Karpas-422 (cell line): ENCODE measurements at regions not wholly inside any gene's neighbourhood (a gene's known extent, or its start where the extent isn't known, plus 50 kb on each side); places are given as distances from the start of the nearest gene placed in this dataset.
"Not testable (repeated sequence)": the region's sequence is repeated elsewhere in the genome, so short reads cannot be mapped to it uniquely, and the experiment has no call there.

ENCODE experiments used
- DNase-seq: peaks from one replicate; pipeline ENCODE4 v3.0.0-alpha.2; 2015
- H2AFZ ChIP-seq: fragments of 200-600 bp; sonication (generic); 2 replicates; pipeline ENCODE4 v1.6.1; 2014; ENCODE audit warnings: antibody characterized with exemption, low read length, mixed read lengths
- H3K27ac ChIP-seq: fragments of 200-600 bp; sonication (generic); 2 replicates; pipeline ENCODE4 v1.5.1; 2014; ENCODE audit warnings: mild to moderate bottlenecking, low read length, moderate library complexity
- H3K27me3 ChIP-seq: fragments of 200-600 bp; sonication (generic); 2 replicates; pipeline ENCODE4 v1.6.1; 2014; ENCODE audit warnings: low read length, mixed read lengths
- H3K36me3 ChIP-seq: fragments of 200-600 bp; sonication (generic); 2 replicates; pipeline ENCODE4 v1.6.1; 2014; ENCODE audit warnings: low read length, mixed read lengths; ENCODE audit not compliant: insufficient read depth
- H3K4me1 ChIP-seq: fragments of 200-600 bp; sonication (generic); 2 replicates; pipeline ENCODE4 v1.6.1; 2014; ENCODE audit warnings: mild to moderate bottlenecking, low read length, mixed read lengths
- H3K4me2 ChIP-seq: fragments of 200-600 bp; sonication (generic); 2 replicates; pipeline ENCODE4 v1.6.1; 2014; ENCODE audit warnings: low read length, low read depth, mild to moderate bottlenecking; ENCODE audit not compliant: poor library complexity, severe bottlenecking
- H3K4me3 ChIP-seq: fragments of 200-600 bp; sonication (generic); 2 replicates; pipeline ENCODE4 v1.5.1; 2014; ENCODE audit warnings: mild to moderate bottlenecking, antibody characterized with exemption, low read length, mixed read lengths
- H3K79me2 ChIP-seq: fragments of 200-600 bp; sonication (generic); 2 replicates; pipeline ENCODE4 v1.6.1; 2014; ENCODE audit warnings: mild to moderate bottlenecking, low read length, mixed read lengths
- H3K9ac ChIP-seq: fragments of 200-600 bp; sonication (generic); 2 replicates; pipeline ENCODE4 v1.6.0; 2014; ENCODE audit warnings: low read length
- H3K9me2 ChIP-seq: fragments of 200-600 bp; sonication (generic), shearing (Covaris generic); replicated peaks from 2 replicates; pipeline ENCODE4 v1.6.0; 2014; ENCODE audit warnings: mild to moderate bottlenecking, low read length, moderate library complexity; ENCODE audit not compliant: insufficient read depth
- H3K9me3 ChIP-seq: fragments of 300-700, 200-600 bp; sonication (generic); 2 replicates; pipeline ENCODE4 v1.6.1; 2014; ENCODE audit warnings: low read length, mixed read lengths
- H4K20me1 ChIP-seq: fragments of 200-600 bp; sonication (generic); 2 replicates; pipeline ENCODE4 v1.6.1; 2014; ENCODE audit warnings: mild to moderate bottlenecking, antibody characterized with exemption, low read length, low read depth; ENCODE audit not compliant: insufficient read depth

GRCh38 chr4:38330321-38330720 is 333.7 kb upstream of the KLF3 start:
- Histone ChIP-seq H3K9me2 (no peaks in the 10 kb centered on the region), H3K79me2 (no peaks in the 10 kb centered on the region), H3K4me2 (no peak overlapping the region), H3K9ac (no peak overlapping the region), H3K27me3 (no peaks in the 10 kb centered on the region), H3K4me1 (peaks cover 5% of the 10 kb centered on the region; the same call in 1 of the 2 replicates), H2AFZ (no peak overlapping the region), H3K36me3 (no peaks in the 10 kb centered on the region), H3K27ac (no peak overlapping the region), H3K9me3 (no peaks in the 10 kb centered on the region), H4K20me1 (no peaks in the 10 kb centered on the region), H3K4me3 (no peak overlapping the region)
- no peak for DNase-seq

GRCh38 chr4:38330936-38331335 is 333.1 kb upstream of the KLF3 start:
- no peaks in the 10 kb centered on the region for H3K36me3 ChIP-seq
- H3K27me3 ChIP-seq: no peaks in the 10 kb centered on the region
- H3K27ac ChIP-seq: no peak overlapping the region
- H2AFZ ChIP-seq: no peak overlapping the region
- H3K9me2 ChIP-seq: no peaks in the 10 kb centered on the region
- H3K9me3 ChIP-seq: no peaks in the 10 kb centered on the region
- H3K4me3 ChIP-seq: no peak overlapping the region
- no peak overlapping the region for H3K9ac ChIP-seq
- H3K4me1 ChIP-seq: peaks cover 5% of the 10 kb centered on the region; the same call in 1 of the 2 replicates
- DNase-seq: no peak
- no peaks in the 10 kb centered on the region for H3K79me2 ChIP-seq
- H3K4me2 ChIP-seq: no peak overlapping the region
- no peaks in the 10 kb centered on the region for H4K20me1 ChIP-seq

- H3K79me2 ChIP-seq: no peaks in the 10 kb centered on the region
- DNase-seq: no peak
- H3K9ac ChIP-seq: no peak overlapping the region
- H3K9me3 ChIP-seq: no peaks in the 10 kb centered on the region
- H4K20me1 ChIP-seq: no peaks in the 10 kb centered on the region
- no peaks in the 10 kb centered on the region for H3K36me3 ChIP-seq
- H3K27ac ChIP-seq: no peak overlapping the region
- no peaks in the 10 kb centered on the region for H3K27me3 ChIP-seq
- H3K9me2 ChIP-seq: no peaks in the 10 kb centered on the region
- H3K4me1 ChIP-seq: peaks cover 5% of the 10 kb centered on the region; the same call in 1 of the 2 replicates
- H3K4me2 ChIP-seq: no peak overlapping the region
- H2AFZ ChIP-seq: no peak overlapping the region
- H3K4me3 ChIP-seq: no peak overlapping the region
Measured at GRCh38 chr4:38332699-38333098, 331.3 kb upstream of the KLF3 start.

- Histone ChIP-seq H4K20me1 (no peaks in the 10 kb centered on the region), H3K4me2 (no peak overlapping the region), H3K4me3 (no peak overlapping the region), H2AFZ (no peak overlapping the region), H3K79me2 (no peaks in the 10 kb centered on the region), H3K4me1 (peaks cover 3% of the 10 kb centered on the region; the same call in 1 of the 2 replicates), H3K27me3 (no peaks in the 10 kb centered on the region), H3K9me2 (no peaks in the 10 kb centered on the region), H3K27ac (no peak overlapping the region), H3K36me3 (no peaks in the 10 kb centered on the region), H3K9ac (no peak overlapping the region), H3K9me3 (no peaks in the 10 kb centered on the region)
- no peak for DNase-seq
Measured at GRCh38 chr4:38333219-38333618, 330.8 kb upstream of the KLF3 start.

- no peak overlapping the region for H3K4me3 ChIP-seq
- no peak overlapping the region for H3K4me2 ChIP-seq
- no peak for DNase-seq
- no peak overlapping the region for H3K27ac ChIP-seq
- no peak overlapping the region for H2AFZ ChIP-seq
- H3K4me1 ChIP-seq: no peaks in the 10 kb centered on the region
- no peaks in the 10 kb centered on the region for H3K27me3 ChIP-seq
- no peaks in the 10 kb centered on the region for H3K9me2 ChIP-seq
- no peaks in the 10 kb centered on the region for H3K36me3 ChIP-seq
- H3K79me2 ChIP-seq: no peaks in the 10 kb centered on the region
- no peaks in the 10 kb centered on the region for H3K9me3 ChIP-seq
- no peak overlapping the region for H3K9ac ChIP-seq
- H4K20me1 ChIP-seq: no peaks in the 10 kb centered on the region
Measured at GRCh38 chr4:38334791-38335190, 329.2 kb upstream of the KLF3 start.

- H3K27ac ChIP-seq, H3K9me2 ChIP-seq, H3K4me1 ChIP-seq, H2AFZ ChIP-seq, H3K4me2 ChIP-seq, DNase-seq, H3K9ac ChIP-seq, H3K36me3 ChIP-seq, H3K79me2 ChIP-seq, H3K9me3 ChIP-seq, H3K27me3 ChIP-seq, H4K20me1 ChIP-seq, H3K4me3 ChIP-seq: not testable (repeated sequence)
Measured at GRCh38 chr4:38338939-38339338, 325.1 kb upstream of the KLF3 start.

GRCh38 chr4:38343608-38344007 is 320.4 kb upstream of the KLF3 start:
- Histone ChIP-seq H3K9ac (no peak overlapping the region), H3K36me3 (no peaks in the 10 kb centered on the region), H3K4me3 (no peak overlapping the region), H3K9me2 (no peaks in the 10 kb centered on the region), H3K79me2 (no peaks in the 10 kb centered on the region), H3K27ac (no peak overlapping the region), H3K9me3 (no peaks in the 10 kb centered on the region), H3K27me3 (no peaks in the 10 kb centered on the region), H3K4me2 (no peak overlapping the region), H4K20me1 (no peaks in the 10 kb centered on the region), H2AFZ (no peak overlapping the region), H3K4me1 (no peaks in the 10 kb centered on the region)
- no peak for DNase-seq

GRCh38 chr4:38344929-38345328 is 319.1 kb upstream of the KLF3 start:
- H3K9me2 ChIP-seq: no peaks in the 10 kb centered on the region
- H3K27me3 ChIP-seq: no peaks in the 10 kb centered on the region
- H3K9ac ChIP-seq: no peak overlapping the region
- H3K9me3 ChIP-seq: no peaks in the 10 kb centered on the region
- H3K36me3 ChIP-seq: no peaks in the 10 kb centered on the region
- H3K4me3 ChIP-seq: no peak overlapping the region
- H3K79me2 ChIP-seq: no peaks in the 10 kb centered on the region
- no peak for DNase-seq
- H3K4me1 ChIP-seq: no peaks in the 10 kb centered on the region
- no peaks in the 10 kb centered on the region for H4K20me1 ChIP-seq
- H3K27ac ChIP-seq: no peak overlapping the region
- no peak overlapping the region for H3K4me2 ChIP-seq
- H2AFZ ChIP-seq: no peak overlapping the region

- Histone ChIP-seq H4K20me1 (no peaks in the 10 kb centered on the region), H3K9me2 (no peaks in the 10 kb centered on the region), H3K4me2 (no peak overlapping the region), H3K9me3 (no peaks in the 10 kb centered on the region), H3K9ac (no peak overlapping the region), H3K27ac (no peak overlapping the region), H3K79me2 (no peaks in the 10 kb centered on the region), H3K36me3 (no peaks in the 10 kb centered on the region), H2AFZ (no peak overlapping the region), H3K4me1 (no peaks in the 10 kb centered on the region), H3K27me3 (no peaks in the 10 kb centered on the region), H3K4me3 (no peak overlapping the region)
- DNase-seq: no peak
Measured at GRCh38 chr4:38347251-38347650, 316.7 kb upstream of the KLF3 start.
